Endothelial cell of umbilical vein (primary cell): ENCODE measurements at regions not wholly inside any gene's neighbourhood (a gene's known extent, or its start where the extent isn't known, plus 50 kb on each side); places are given as distances from the start of the nearest gene placed in this dataset.

ENCODE experiments used
- BruUV-seq: library from RNA; stranded (reverse); fragments of 400-500 nt; replicated peaks from 2 replicates; lab custom pipeline; 2021; lab: Mats Ljungman, UMichigan
- CTCF ChIA-PET: fragments of 300-600, 350-600 bp; sonication (Branson Sonifier 250); formaldehyde crosslinking; loops from one replicate; lab custom pipeline; 2021; ENCODE audit warnings: antibody characterized with exemption, inconsistent platforms; lab: Charles Lee
- POLR2A ChIA-PET: fragments of 300-600, 350-600 bp; sonication (Branson Sonifier 250); formaldehyde crosslinking; loops from one replicate; lab custom pipeline; 2021; ENCODE audit warnings: antibody characterized with exemption, inconsistent platforms; lab: Charles Lee
- DNase-seq: peaks from one replicate; pipeline ENCODE4 v3.0.0-alpha.2; 2011; ENCODE audit warnings: low read depth, low spot score
- FAIRE-seq: peaks from 2 replicates; lab custom pipeline; 2011; peaks lifted over from hg19 to GRCh38; lab: Jason Lieb, UNC
- H2AFZ ChIP-seq: 2 replicates; pipeline ENCODE4 v1.6.0; 2012; ENCODE audit warnings: low read depth, low read length, control low read depth, inconsistent platforms
- H3K27ac ChIP-seq: 2 replicates; pipeline ENCODE4 v1.5.1; 2011; ENCODE audit warnings: low read depth, mild to moderate bottlenecking, control low read depth, low read length, moderate library complexity; ENCODE audit not compliant: insufficient read depth
- H3K27me3 ChIP-seq, 2 experiments: 2 replicates each; pipeline versions ENCODE4 v1.6.0 to v1.6.1; 2011; ENCODE audit warnings: low read length in 2 of 2, mixed read lengths in 1 of 2; ENCODE audit not compliant: control insufficient read depth in 2 of 2, insufficient read depth in 2 of 2
- H3K36me3 ChIP-seq, 2 experiments: 2 replicates in 1 of 2; 3 replicates in 1 of 2; pipeline ENCODE4 v1.5.1; 2011; ENCODE audit warnings: low read length in 2 of 2, mild to moderate bottlenecking in 1 of 2, moderate library complexity in 1 of 2; ENCODE audit not compliant: control insufficient read depth in 2 of 2, insufficient read depth in 2 of 2; ENCODE audit errors: extremely low read depth in 1 of 2
- H3K4me1 ChIP-seq: 3 replicates; pipeline ENCODE4 v1.5.1; 2011; ENCODE audit warnings: mild to moderate bottlenecking, low read length; ENCODE audit not compliant: control insufficient read depth, insufficient read depth; ENCODE audit errors: extremely low read depth
- H3K4me2 ChIP-seq: 2 replicates; pipeline ENCODE4 v1.6.1; 2011; ENCODE audit warnings: low read length, control low read depth, mixed read lengths; ENCODE audit not compliant: insufficient read depth
- H3K4me3 ChIP-seq, 3 experiments: fragments of 200-600 bp in 1 of 3; sonication (generic), shearing (Covaris generic) in 1 of 3; replicated peaks in 1 of 3; 2 replicates each; pipeline ENCODE4 v1.5.1; 2011 to 2016; ENCODE audit warnings: control low read depth in 3 of 3, low read length in 3 of 3, mild to moderate bottlenecking in 2 of 3, inconsistent platforms in 1 of 3, low read depth in 1 of 3, moderate library complexity in 1 of 3; ENCODE audit not compliant: insufficient read depth in 1 of 3
- H3K79me2 ChIP-seq: 2 replicates; pipeline ENCODE4 v1.6.0; 2012; ENCODE audit warnings: low read length, inconsistent platforms; ENCODE audit not compliant: control insufficient read depth, insufficient read depth
- H3K9ac ChIP-seq: replicated peaks from 2 replicates; pipeline ENCODE3; 2011; ENCODE audit warnings: low read length, control low read depth; ENCODE audit not compliant: insufficient read depth; ENCODE audit errors: extremely low read depth
- H3K9me1 ChIP-seq: replicated peaks from 3 replicates; pipeline ENCODE4 v1.6.0; 2011; ENCODE audit warnings: mild to moderate bottlenecking, low read length; ENCODE audit not compliant: control insufficient read depth, insufficient read depth; ENCODE audit errors: extremely low read depth
- H3K9me3 ChIP-seq: replicated peaks from 2 replicates; pipeline ENCODE4 v1.5.1; 2012; ENCODE audit warnings: low read length, inconsistent platforms; ENCODE audit not compliant: control insufficient read depth, insufficient read depth
- H4K20me1 ChIP-seq: replicated peaks from 2 replicates; pipeline ENCODE3; 2011; ENCODE audit warnings: mild to moderate bottlenecking, low read length; ENCODE audit not compliant: control insufficient read depth, insufficient read depth; ENCODE audit errors: extremely low read depth
- EZH2 ChIP-seq: IDR thresholded peaks from 2 replicates; pipeline ENCODE4 v1.6.1; 2012; ENCODE audit warnings: borderline replicate concordance, low read depth, mild to moderate bottlenecking, moderate library complexity, low read length, inconsistent platforms; ENCODE audit not compliant: severe bottlenecking
- FOS ChIP-seq: IDR thresholded peaks from 2 replicates; pipeline ENCODE4 v1.6.1; 2011; ENCODE audit warnings: mild to moderate bottlenecking, low read length, moderate library complexity, borderline replicate concordance; ENCODE audit not compliant: insufficient read depth
- GATA2 ChIP-seq: IDR thresholded peaks from 2 replicates; pipeline ENCODE4 v1.7.0; 2011; ENCODE audit warnings: low read depth, mild to moderate bottlenecking, moderate library complexity, mixed read lengths, low read length; ENCODE audit not compliant: insufficient read length, insufficient read depth
- JUN ChIP-seq: IDR thresholded peaks from 2 replicates; pipeline ENCODE4 v1.6.1; 2011; ENCODE audit warnings: borderline replicate concordance, low read depth; ENCODE audit not compliant: insufficient read length, insufficient read depth
- MAX ChIP-seq: IDR thresholded peaks from 2 replicates; pipeline ENCODE4 v1.6.1; 2011; ENCODE audit not compliant: insufficient read depth, insufficient read length
- MYC ChIP-seq: IDR thresholded peaks from one replicate; pipeline ENCODE4 v1.6.1; 2011; ENCODE audit warnings: mild to moderate bottlenecking, low read depth, low read length
- POLR2A ChIP-seq: IDR thresholded peaks from 2 replicates; pipeline ENCODE4 v1.6.1; 2012; ENCODE audit warnings: low read depth, mild to moderate bottlenecking, control low read depth, low read length
- POLR2AphosphoS5 ChIP-seq: IDR thresholded peaks from 2 replicates; pipeline ENCODE4 v1.6.1; 2012; ENCODE audit warnings: low read depth, mild to moderate bottlenecking, control low read depth, low read length, moderate library complexity; ENCODE audit not compliant: insufficient read depth
- dilution Hi-C: fragments of 300-500 bp; cut with MboI; formaldehyde crosslinking; loops from one replicate; pipeline ENCODE4 v1.15.0; 2019; ENCODE audit warnings: low sequenced_read_pairs; ENCODE audit not compliant: extremely low pct_ligation_motif_present
- intact Hi-C: fragments of 100-400 bp; cut with micrococcal nuclease; formaldehyde crosslinking; loops from one replicate; pipeline ENCODE4 v1.10.0; 2022
- TF ChIP-seq, protein P1 (sequence below), 2 donors: IDR thresholded peaks; 1 replicate in 1 of 2; 2 replicates in 1 of 2; pipeline ENCODE4 v1.5.1; 2011; ENCODE audit warnings: low read length in 2 of 2, mild to moderate bottlenecking in 2 of 2, moderate library complexity in 2 of 2, control low read depth in 1 of 2, inconsistent platforms in 1 of 2, low read depth in 1 of 2; ENCODE audit not compliant: insufficient read depth in 1 of 2; ENCODE audit errors: extremely low read depth in 1 of 2

DNA sequence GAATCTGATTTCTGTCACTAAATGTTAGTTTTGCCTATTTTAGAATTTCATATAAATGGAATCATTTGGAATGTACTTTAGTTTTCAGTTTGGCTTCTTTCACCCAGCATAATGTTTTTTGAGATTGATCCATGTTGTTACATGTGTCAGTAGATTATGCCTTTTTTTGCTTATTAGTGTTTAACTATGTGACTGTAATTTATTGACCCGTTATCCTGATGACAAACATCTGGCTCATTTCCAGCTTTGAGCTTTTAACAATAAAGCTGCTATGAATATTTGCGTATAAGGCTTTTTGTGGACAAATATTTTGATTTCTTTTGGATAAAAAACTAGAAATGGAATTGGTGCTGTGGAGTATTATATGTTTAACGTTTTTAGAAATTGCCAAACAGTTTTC is 254.5 kb upstream of the CFAP20DC start:
- DNase-seq = no peak
- dilution Hi-C loops = no loop called here
- Histone ChIP-seq H4K20me1 (no peaks in the 10 kb centered on the region), H3K27me3 (no peaks in the 10 kb centered on the region), H3K9me1 (no peaks in the 10 kb centered on the region), H3K27ac (no peak overlapping the region), H3K4me2 (no peak overlapping the region), H3K4me3 (no peak overlapping the region), H3K9me3 (no peaks in the 10 kb centered on the region), H3K4me1 (no peaks in the 10 kb centered on the region), H3K36me3 (no peaks in the 10 kb centered on the region), H2AFZ (no peak overlapping the region), H3K79me2 (no peaks in the 10 kb centered on the region), H3K9ac (no peak overlapping the region)
- FAIRE-seq = no peak
- BruUV-seq = no TSS peak
- ChIA-PET POLR2A (no interaction called here), CTCF (no interaction called here)
- intact Hi-C loops = no loop called here
- TF ChIP-seq EZH2 = no peak
- TF ChIP-seq POLR2AphosphoS5 = no peak
- no peak for TF ChIP-seq MYC
- TF ChIP-seq JUN = no peak
- TF ChIP-seq FOS = no peak
- no peak for TF ChIP-seq MAX
- TF ChIP-seq, protein P1, sequence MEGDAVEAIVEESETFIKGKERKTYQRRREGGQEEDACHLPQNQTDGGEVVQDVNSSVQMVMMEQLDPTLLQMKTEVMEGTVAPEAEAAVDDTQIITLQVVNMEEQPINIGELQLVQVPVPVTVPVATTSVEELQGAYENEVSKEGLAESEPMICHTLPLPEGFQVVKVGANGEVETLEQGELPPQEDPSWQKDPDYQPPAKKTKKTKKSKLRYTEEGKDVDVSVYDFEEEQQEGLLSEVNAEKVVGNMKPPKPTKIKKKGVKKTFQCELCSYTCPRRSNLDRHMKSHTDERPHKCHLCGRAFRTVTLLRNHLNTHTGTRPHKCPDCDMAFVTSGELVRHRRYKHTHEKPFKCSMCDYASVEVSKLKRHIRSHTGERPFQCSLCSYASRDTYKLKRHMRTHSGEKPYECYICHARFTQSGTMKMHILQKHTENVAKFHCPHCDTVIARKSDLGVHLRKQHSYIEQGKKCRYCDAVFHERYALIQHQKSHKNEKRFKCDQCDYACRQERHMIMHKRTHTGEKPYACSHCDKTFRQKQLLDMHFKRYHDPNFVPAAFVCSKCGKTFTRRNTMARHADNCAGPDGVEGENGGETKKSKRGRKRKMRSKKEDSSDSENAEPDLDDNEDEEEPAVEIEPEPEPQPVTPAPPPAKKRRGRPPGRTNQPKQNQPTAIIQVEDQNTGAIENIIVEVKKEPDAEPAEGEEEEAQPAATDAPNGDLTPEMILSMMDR (IDR thresholded peaks at IDR 0.05; ENCODE audit: extremely low read depth in 1 of 2, insufficient read depth in 1 of 2, low read depth in 1 of 2, low read length in 2 of 2) = no peak
- no peak for TF ChIP-seq GATA2
- no peak for TF ChIP-seq POLR2A
